Activated T-helper 2 cell treated with anti-CD3 and anti-CD28 coated beads, Interferon-gamma antibody, Interleukin-2, Interleukin-4, amounts not matched to agents 10 μg/mL and 5 μg/mL and 100 μg/mL, durations not matched to agents 14 hours and 24 hours and 36 hours (primary cell): ENCODE measurements at regions not wholly inside any gene's neighbourhood (a gene's known extent, or its start where the extent isn't known, plus 50 kb on each side); places are given as distances from the start of the nearest gene placed in this dataset.

Experiments
- DNase-seq: peaks from one replicate; pipeline ENCODE4 v3.0.0; 2021; ENCODE audit warnings: low spot score
- H3K27ac Mint-ChIP-seq: one replicate; pipeline ENCODE4 v1.8.0; 2021; ENCODE audit warnings: mixed read lengths
- H3K27me3 Mint-ChIP-seq: one replicate; pipeline ENCODE4 v1.8.0; 2021; ENCODE audit warnings: low read depth, mixed read lengths
- H3K36me3 Mint-ChIP-seq: one replicate; pipeline ENCODE4 v1.8.0; 2021; ENCODE audit warnings: low read depth, mixed read lengths
- H3K4me1 Mint-ChIP-seq: one replicate; pipeline ENCODE4 v1.8.0; 2021; ENCODE audit warnings: low read depth, mixed read lengths
- H3K4me3 Mint-ChIP-seq: one replicate; pipeline ENCODE4 v1.8.0; 2021; ENCODE audit warnings: low read depth, mild to moderate bottlenecking, moderate library complexity, mixed read lengths
- H3K9me3 Mint-ChIP-seq: one replicate; pipeline ENCODE4 v1.8.0; 2021; ENCODE audit warnings: mixed read lengths
- intact Hi-C: fragments of 100-400 bp; cut with micrococcal nuclease; formaldehyde crosslinking; loops from one replicate; pipeline ENCODE4 v1.15.1; 2023

GRCh38 chr1:67514786-67515185 is 84.6 kb upstream of the SERBP1 start:
- intact Hi-C loops = no loop called here

GRCh38 chr1:67515324-67516080 is 85.3 kb upstream of the SERBP1 start:
- intact Hi-C loops = no loop called here
- Mint-ChIP-seq H3K27me3 (peaks cover 4% of the 10 kb centered on the region), H3K27ac (no peak overlapping the region), H3K36me3 (no peaks in the 10 kb centered on the region), H3K4me3 (no peak overlapping the region), H3K9me3 (peaks cover 9% of the 10 kb centered on the region), H3K4me1 (no peaks in the 10 kb centered on the region)
- DNase-seq = no peak

More at GRCh38 chr1:67514786-67515185, 84.6 kb upstream of the SERBP1 start:
- DNase-seq = no peak
- Mint-ChIP-seq H3K36me3 (no peaks in the 10 kb centered on the region), H3K9me3 (peaks cover 9% of the 10 kb centered on the region), H3K27ac (no peak overlapping the region), H3K27me3 (peaks cover 4% of the 10 kb centered on the region), H3K4me3 (no peak overlapping the region), H3K4me1 (no peaks in the 10 kb centered on the region)

- Mint-ChIP-seq H3K36me3 (no peaks in the 10 kb centered on the region), H3K27me3 (peaks cover 1% of the 10 kb centered on the region), H3K27ac (no peak overlapping the region), H3K9me3 (peaks cover 9% of the 10 kb centered on the region), H3K4me3 (no peak overlapping the region), H3K4me1 (no peaks in the 10 kb centered on the region)
- no peak for DNase-seq
- intact Hi-C loops = no loop called here
Observed at GRCh38 chr1:67517046-67517445, 86.8 kb upstream of the SERBP1 start.

GRCh38 chr1:67522001-67522441 is 91.8 kb upstream of the SERBP1 start:
- intact Hi-C loops = no loop called here
- no peaks in the 10 kb centered on the region for H3K9me3 Mint-ChIP-seq
- H3K27me3 Mint-ChIP-seq = no peaks in the 10 kb centered on the region

GRCh38 chr1:67522793-67523192 is 92.6 kb upstream of the SERBP1 start:
- no peaks in the 10 kb centered on the region for H3K9me3 Mint-ChIP-seq
- no peak overlapping the region for H3K4me3 Mint-ChIP-seq
- no peaks in the 10 kb centered on the region for H3K36me3 Mint-ChIP-seq
- no peak overlapping the region for H3K27ac Mint-ChIP-seq
- H3K4me1 Mint-ChIP-seq = peaks cover 2% of the 10 kb centered on the region
- DNase-seq = no peak
- intact Hi-C loops = no loop called here
- peaks cover 2% of the 10 kb centered on the region for H3K27me3 Mint-ChIP-seq

More at GRCh38 chr1:67522001-67522441, 91.8 kb upstream of the SERBP1 start:
- Mint-ChIP-seq H3K36me3 (no peaks in the 10 kb centered on the region), H3K27ac (no peak overlapping the region), H3K4me1 (peaks cover 2% of the 10 kb centered on the region), H3K4me3 (no peak overlapping the region)
- DNase-seq = no peak

- Mint-ChIP-seq H3K36me3 (no peaks in the 10 kb centered on the region), H3K9me3 (no peaks in the 10 kb centered on the region), H3K27ac (no peak overlapping the region), H3K27me3 (peaks cover 3% of the 10 kb centered on the region), H3K4me3 (no peak overlapping the region), H3K4me1 (peaks cover 2% of the 10 kb centered on the region)
- intact Hi-C loops = no loop called here
- no peak for DNase-seq
Observed at GRCh38 chr1:67524143-67525052, 94.2 kb upstream of the SERBP1 start.

GRCh38 chr1:67525053-67525760 is 95.0 kb upstream of the SERBP1 start:
- intact Hi-C loops = no loop called here
- Mint-ChIP-seq H3K36me3 (no peaks in the 10 kb centered on the region), H3K4me1 (peaks cover 2% of the 10 kb centered on the region), H3K27me3 (peaks cover 3% of the 10 kb centered on the region), H3K4me3 (no peak overlapping the region), H3K9me3 (no peaks in the 10 kb centered on the region), H3K27ac (no peak overlapping the region)
- no peak for DNase-seq

- intact Hi-C loops = no loop called here
- peaks cover 3% of the 10 kb centered on the region for H3K27me3 Mint-ChIP-seq
- peaks cover 2% of the 10 kb centered on the region for H3K4me1 Mint-ChIP-seq
- no peak overlapping the region for H3K27ac Mint-ChIP-seq
- peaks cover 4% of the 10 kb centered on the region for H3K9me3 Mint-ChIP-seq
- no peak overlapping the region for H3K4me3 Mint-ChIP-seq
- DNase-seq = no peak
- no peaks in the 10 kb centered on the region for H3K36me3 Mint-ChIP-seq
Observed at GRCh38 chr1:67528141-67528540, 97.9 kb upstream of the SERBP1 start.

GRCh38 chr1:67530071-67530470 is 99.9 kb upstream of the SERBP1 start:
- Mint-ChIP-seq H3K4me3 (no peak overlapping the region), H3K9me3 (peaks cover 4% of the 10 kb centered on the region), H3K27ac (no peak overlapping the region), H3K4me1 (peaks cover 8% of the 10 kb centered on the region), H3K36me3 (no peaks in the 10 kb centered on the region), H3K27me3 (peaks cover 3% of the 10 kb centered on the region)
- no peak for DNase-seq
- intact Hi-C loops = no loop called here

GRCh38 chr1:67532452-67533216 is 102.4 kb upstream of the SERBP1 start:
- no peak for DNase-seq
- Mint-ChIP-seq H3K9me3 (peaks cover 4% of the 10 kb centered on the region), H3K4me3 (no peak overlapping the region), H3K4me1 (peaks cover 9% of the 10 kb centered on the region), H3K27ac (no peak overlapping the region), H3K36me3 (no peaks in the 10 kb centered on the region), H3K27me3 (peaks cover 4% of the 10 kb centered on the region)
- intact Hi-C loops = loop anchor here (1.0 kb wide), 1 partner anchor 228 kb away; no protein-coding TSS in a partner anchor

GRCh38 chr1:67534627-67535065 is 104.4 kb upstream of the SERBP1 start:
- H3K27me3 Mint-ChIP-seq = peaks cover 1% of the 10 kb centered on the region
- H3K4me3 Mint-ChIP-seq = no peak overlapping the region
- no peaks in the 10 kb centered on the region for H3K36me3 Mint-ChIP-seq
- DNase-seq = no peak
- H3K9me3 Mint-ChIP-seq = peaks cover 4% of the 10 kb centered on the region
- no peak overlapping the region for H3K27ac Mint-ChIP-seq
- intact Hi-C loops = no loop called here
- H3K4me1 Mint-ChIP-seq = peaks cover 9% of the 10 kb centered on the region

GRCh38 chr1:67535474-67535873 is 105.3 kb upstream of the SERBP1 start:
- peaks cover 1% of the 10 kb centered on the region for H3K27me3 Mint-ChIP-seq
- DNase-seq = peak; percentile 17
- intact Hi-C loops = no loop called here
- H3K36me3 Mint-ChIP-seq = no peaks in the 10 kb centered on the region
- peaks cover 4% of the 10 kb centered on the region for H3K9me3 Mint-ChIP-seq
- peaks cover 9% of the 10 kb centered on the region for H3K4me1 Mint-ChIP-seq
- no peak overlapping the region for H3K4me3 Mint-ChIP-seq
- H3K27ac Mint-ChIP-seq = no peak overlapping the region
